ENCODE measurements at regions not wholly inside any gene's neighbourhood (a gene's known extent, or its start where the extent isn't known, plus 50 kb on each side); places are given as distances from the start of the nearest gene placed in this dataset.

DNA sequence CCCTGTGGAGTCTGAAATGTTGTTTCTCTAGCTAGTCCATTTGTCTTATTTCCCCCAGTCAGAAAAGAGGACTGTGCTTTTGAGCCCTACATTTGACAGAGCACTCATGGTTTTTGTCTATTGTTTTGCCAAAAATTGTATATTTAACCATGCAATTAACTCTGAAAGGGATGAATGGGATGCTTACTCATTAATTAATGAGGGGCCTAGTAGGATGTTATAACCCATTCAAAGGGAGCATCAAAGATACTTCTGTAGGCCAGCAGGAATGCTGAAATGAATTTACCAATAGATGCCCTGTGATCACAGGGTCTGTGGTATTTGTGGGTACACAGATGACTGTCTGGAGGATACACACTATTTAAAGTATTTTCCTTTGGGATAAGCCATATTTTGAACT is 147.7 kb downstream of the FCRL5 start:
- TF ChIP-seq, protein P1, sequence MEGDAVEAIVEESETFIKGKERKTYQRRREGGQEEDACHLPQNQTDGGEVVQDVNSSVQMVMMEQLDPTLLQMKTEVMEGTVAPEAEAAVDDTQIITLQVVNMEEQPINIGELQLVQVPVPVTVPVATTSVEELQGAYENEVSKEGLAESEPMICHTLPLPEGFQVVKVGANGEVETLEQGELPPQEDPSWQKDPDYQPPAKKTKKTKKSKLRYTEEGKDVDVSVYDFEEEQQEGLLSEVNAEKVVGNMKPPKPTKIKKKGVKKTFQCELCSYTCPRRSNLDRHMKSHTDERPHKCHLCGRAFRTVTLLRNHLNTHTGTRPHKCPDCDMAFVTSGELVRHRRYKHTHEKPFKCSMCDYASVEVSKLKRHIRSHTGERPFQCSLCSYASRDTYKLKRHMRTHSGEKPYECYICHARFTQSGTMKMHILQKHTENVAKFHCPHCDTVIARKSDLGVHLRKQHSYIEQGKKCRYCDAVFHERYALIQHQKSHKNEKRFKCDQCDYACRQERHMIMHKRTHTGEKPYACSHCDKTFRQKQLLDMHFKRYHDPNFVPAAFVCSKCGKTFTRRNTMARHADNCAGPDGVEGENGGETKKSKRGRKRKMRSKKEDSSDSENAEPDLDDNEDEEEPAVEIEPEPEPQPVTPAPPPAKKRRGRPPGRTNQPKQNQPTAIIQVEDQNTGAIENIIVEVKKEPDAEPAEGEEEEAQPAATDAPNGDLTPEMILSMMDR (IDR thresholded peaks at IDR 0.05) = no peak
- TF ChIP-seq POLR2A (IDR thresholded peaks at IDR 0.05) = no peak

Measured in prostate gland (tissue), 2 donors.